IMR-90 (cell line): ENCODE measurements at regions not wholly inside any gene's neighbourhood (a gene's known extent, or its start where the extent isn't known, plus 50 kb on each side); places are given as distances from the start of the nearest gene placed in this dataset.

Experiments used
- BHLHE40 ChIP-seq: fragments of 150-350 bp; IDR thresholded peaks from 2 replicates; pipeline ENCODE4 v1.6.1; 2016; ENCODE audit warnings: mild to moderate bottlenecking, low read depth, low read length
- CEBPB ChIP-seq: IDR thresholded peaks from 2 replicates; pipeline ENCODE4 v1.6.1; 2012; ENCODE audit warnings: low read depth, low read length, improper control_type of control experiment
- CHD1 ChIP-seq: IDR thresholded peaks from 2 replicates; pipeline ENCODE4 v1.6.1; 2012; ENCODE audit warnings: low read depth, low read length, improper control_type of control experiment
- FOS ChIP-seq: fragments of 150-350 bp; IDR thresholded peaks from 2 replicates; pipeline ENCODE4 v1.6.1; 2016; ENCODE audit warnings: low read depth, low read length
- MAFK ChIP-seq: IDR thresholded peaks from 2 replicates; pipeline ENCODE4 v1.6.1; 2012; ENCODE audit warnings: low read depth, low read length, improper control_type of control experiment
- MAZ ChIP-seq: IDR thresholded peaks from 2 replicates; pipeline ENCODE4 v1.6.1; 2012; ENCODE audit warnings: low read depth, mild to moderate bottlenecking, low read length, improper control_type of control experiment, moderate library complexity, borderline replicate concordance
- POLR2A ChIP-seq: IDR thresholded peaks from 2 replicates; pipeline ENCODE4 v1.6.1; 2012; ENCODE audit warnings: mild to moderate bottlenecking, low read depth, low read length
- RAD21 ChIP-seq: IDR thresholded peaks from 2 replicates; pipeline ENCODE4 v1.6.1; 2012; ENCODE audit warnings: low read length, improper control_type of control experiment
- RCOR1 ChIP-seq: IDR thresholded peaks from 2 replicates; pipeline ENCODE4 v1.6.1; 2012; ENCODE audit warnings: mild to moderate bottlenecking, low read length, improper control_type of control experiment; ENCODE audit not compliant: insufficient replicate concordance
- RFX5 ChIP-seq: IDR thresholded peaks from 2 replicates; pipeline ENCODE4 v1.8.0; 2012; ENCODE audit warnings: low read depth, mild to moderate bottlenecking, low read length, moderate library complexity
- SMC3 ChIP-seq: fragments of 150-350 bp; IDR thresholded peaks from 2 replicates; pipeline ENCODE4 v1.6.1; 2016; ENCODE audit warnings: low read depth, mild to moderate bottlenecking, antibody characterized with exemption, low read length, moderate library complexity
- TF ChIP-seq, protein P1 (sequence below): conservative IDR thresholded peaks from 2 replicates; pipeline ENCODE4 v1.5.1; 2012; ENCODE audit warnings: mild to moderate bottlenecking, low read depth, low read length, improper control_type of control experiment
- TF ChIP-seq, protein P2 (sequence below): fragments of 150-350 bp; IDR thresholded peaks from 2 replicates; pipeline ENCODE4 v1.6.1; 2017; ENCODE audit warnings: mild to moderate bottlenecking, antibody characterized with exemption, low read length, low read depth
- TF ChIP-seq, protein P3 (sequence below): fragments of 150-350 bp; IDR thresholded peaks from 2 replicates; pipeline ENCODE4 v1.6.1; 2016; ENCODE audit warnings: low read depth, mild to moderate bottlenecking, low read length, moderate library complexity, borderline replicate concordance

DNA sequence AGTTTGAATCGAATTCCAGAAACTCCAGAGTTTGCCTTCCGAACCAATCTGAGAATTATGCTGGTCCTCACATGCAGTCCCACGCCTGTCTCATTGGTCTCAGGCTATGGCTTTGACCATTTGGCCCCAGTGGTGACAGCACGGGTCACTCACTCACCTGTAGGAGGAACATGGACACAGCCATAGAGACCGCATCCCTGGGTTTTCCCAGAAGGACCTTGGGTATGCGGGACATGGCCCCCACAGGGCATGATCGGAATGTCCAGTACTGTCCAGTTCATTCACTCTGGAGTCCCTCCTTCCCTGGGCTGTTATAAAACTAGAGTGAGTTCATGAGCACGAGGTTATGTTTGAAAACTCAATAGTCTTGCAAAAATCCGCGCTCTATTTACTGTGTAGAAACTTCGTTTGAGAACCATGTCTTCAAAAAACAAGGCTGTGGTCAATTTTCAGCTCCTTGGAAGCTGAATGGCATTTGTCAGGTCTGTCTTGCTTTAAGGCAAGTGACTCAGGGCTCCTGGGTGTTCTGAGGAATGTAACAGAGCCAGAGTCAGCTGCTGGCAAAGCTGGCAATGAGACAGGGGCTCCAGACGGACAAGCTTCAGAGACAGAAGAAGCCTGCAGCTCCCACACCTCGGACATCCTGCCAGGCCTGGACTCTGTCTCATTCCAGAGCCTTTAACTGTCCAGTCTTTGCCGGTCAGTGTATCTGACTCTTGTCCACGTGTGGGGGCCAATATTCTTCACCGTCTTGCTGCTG, 86.7 kb upstream of the TMEM18 start:
- TF ChIP-seq RAD21 (no peak), CEBPB (no peak), BHLHE40 (no peak), RCOR1 (no peak), MAZ (no peak), MAFK (no peak), RFX5 (no peak), FOS (no peak), POLR2A (no peak), CHD1 (no peak), SMC3 (no peak)
- TF ChIP-seq, protein P1, sequence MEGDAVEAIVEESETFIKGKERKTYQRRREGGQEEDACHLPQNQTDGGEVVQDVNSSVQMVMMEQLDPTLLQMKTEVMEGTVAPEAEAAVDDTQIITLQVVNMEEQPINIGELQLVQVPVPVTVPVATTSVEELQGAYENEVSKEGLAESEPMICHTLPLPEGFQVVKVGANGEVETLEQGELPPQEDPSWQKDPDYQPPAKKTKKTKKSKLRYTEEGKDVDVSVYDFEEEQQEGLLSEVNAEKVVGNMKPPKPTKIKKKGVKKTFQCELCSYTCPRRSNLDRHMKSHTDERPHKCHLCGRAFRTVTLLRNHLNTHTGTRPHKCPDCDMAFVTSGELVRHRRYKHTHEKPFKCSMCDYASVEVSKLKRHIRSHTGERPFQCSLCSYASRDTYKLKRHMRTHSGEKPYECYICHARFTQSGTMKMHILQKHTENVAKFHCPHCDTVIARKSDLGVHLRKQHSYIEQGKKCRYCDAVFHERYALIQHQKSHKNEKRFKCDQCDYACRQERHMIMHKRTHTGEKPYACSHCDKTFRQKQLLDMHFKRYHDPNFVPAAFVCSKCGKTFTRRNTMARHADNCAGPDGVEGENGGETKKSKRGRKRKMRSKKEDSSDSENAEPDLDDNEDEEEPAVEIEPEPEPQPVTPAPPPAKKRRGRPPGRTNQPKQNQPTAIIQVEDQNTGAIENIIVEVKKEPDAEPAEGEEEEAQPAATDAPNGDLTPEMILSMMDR = no peak
- TF ChIP-seq, protein P2, sequence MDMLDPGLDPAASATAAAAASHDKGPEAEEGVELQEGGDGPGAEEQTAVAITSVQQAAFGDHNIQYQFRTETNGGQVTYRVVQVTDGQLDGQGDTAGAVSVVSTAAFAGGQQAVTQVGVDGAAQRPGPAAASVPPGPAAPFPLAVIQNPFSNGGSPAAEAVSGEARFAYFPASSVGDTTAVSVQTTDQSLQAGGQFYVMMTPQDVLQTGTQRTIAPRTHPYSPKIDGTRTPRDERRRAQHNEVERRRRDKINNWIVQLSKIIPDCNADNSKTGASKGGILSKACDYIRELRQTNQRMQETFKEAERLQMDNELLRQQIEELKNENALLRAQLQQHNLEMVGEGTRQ = no peak
- TF ChIP-seq, protein P3, sequence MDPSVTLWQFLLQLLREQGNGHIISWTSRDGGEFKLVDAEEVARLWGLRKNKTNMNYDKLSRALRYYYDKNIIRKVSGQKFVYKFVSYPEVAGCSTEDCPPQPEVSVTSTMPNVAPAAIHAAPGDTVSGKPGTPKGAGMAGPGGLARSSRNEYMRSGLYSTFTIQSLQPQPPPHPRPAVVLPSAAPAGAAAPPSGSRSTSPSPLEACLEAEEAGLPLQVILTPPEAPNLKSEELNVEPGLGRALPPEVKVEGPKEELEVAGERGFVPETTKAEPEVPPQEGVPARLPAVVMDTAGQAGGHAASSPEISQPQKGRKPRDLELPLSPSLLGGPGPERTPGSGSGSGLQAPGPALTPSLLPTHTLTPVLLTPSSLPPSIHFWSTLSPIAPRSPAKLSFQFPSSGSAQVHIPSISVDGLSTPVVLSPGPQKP = no peak
